HL-60/S4 treated with phorbol 12-myristate 13-acetate at 8.2 ng/mL for 4 days and 3 days (cell line): ENCODE measurements at regions not wholly inside any gene's neighbourhood (a gene's known extent, or its start where the extent isn't known, plus 50 kb on each side); places are given as distances from the start of the nearest gene placed in this dataset.

ENCODE experiments used
- in situ Hi-C: fragments of 300-500 bp; cut with MboI; formaldehyde crosslinking; loops from 2 replicates; pipeline ENCODE4 v1.15.0; 2022; ENCODE audit warnings: low sequenced_read_pairs

GRCh38 chr7:21140622-21141021, 287.3 kb upstream of the SP4 start:
- in situ Hi-C loops: no loop called here

DNA sequence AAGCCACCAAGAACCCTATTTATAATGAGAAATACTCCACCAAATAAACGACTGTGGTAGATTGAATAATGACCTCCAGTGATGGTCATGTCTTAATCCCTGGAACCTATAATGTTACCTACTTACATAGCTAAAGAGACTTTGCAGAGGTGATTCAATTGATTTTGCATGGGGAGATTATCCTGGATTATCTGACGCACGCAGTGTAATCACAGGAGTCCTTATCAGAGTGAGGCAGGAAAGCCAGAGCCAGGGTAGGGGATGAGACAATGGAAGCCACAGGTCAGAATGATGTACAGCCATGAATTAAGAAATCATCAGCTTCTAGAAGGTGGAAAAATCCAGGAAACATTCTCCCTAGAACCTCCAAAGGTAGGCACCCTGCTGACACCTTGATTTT, 286.4 kb upstream of the SP4 start:
- in situ Hi-C loops: no loop called here

DNA sequence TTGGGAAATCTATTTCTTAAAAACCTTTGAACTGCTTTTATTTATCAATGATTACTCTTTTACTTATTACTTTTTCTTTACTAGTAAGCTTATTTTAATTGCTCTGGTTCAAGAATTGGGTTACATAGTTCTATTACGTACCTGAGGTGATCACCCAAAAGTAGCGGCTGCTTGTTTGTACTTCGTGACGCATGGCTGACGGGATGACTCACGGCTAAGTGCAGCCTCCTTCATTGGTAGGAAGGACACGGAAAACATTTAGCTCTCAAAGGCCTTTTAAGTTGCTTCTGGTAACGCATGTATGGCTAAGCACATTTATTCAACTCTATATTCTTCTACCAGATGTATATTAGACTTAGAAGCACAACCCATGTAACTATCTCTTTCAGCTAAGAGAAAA, 285.8 kb upstream of the SP4 start:
- in situ Hi-C loops: no loop called here

DNA sequence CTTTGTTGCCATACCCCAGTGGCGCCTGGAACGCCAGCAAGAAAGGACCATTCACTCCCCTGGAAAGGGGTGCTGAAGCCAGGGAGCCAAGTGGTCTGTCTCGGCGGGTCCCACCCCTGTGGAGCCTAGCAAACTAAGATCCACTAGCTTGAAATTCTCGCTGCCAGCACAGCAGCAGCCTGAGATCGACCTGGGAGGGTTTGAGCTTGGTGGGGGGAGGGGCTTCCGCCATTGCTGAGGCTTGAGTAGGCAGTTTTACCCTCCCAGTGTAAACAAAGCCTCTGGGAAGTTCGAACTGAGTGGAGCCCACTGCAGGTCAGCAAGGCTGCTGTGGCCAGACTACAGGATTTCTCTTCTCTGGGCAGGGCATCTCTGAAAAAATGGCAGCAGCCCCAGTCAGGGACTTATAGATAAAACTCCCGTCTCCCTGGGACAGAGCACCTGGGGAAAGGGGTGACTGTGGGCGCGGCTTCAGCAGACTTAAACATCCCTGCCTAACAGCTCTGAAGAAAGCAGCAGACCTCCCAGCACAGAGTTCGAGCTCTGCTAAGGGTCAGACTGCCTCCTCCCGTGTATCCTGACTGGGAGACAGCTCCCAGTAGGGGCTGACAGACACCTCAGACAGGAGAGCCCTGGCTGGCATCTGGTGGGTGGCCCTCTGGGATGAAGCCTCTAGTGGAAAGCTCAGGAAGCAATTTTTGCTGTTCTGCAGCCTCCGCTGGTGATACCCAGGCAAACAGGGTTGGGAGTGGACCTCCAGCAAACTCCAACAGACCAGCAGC, 281.1 kb upstream of the SP4 start:
- in situ Hi-C loops: no loop called here

- in situ Hi-C loops: no loop called here
These were observed 278.1 kb upstream of the SP4 start for GRCh38 chr7:21149809-21150208.

DNA sequence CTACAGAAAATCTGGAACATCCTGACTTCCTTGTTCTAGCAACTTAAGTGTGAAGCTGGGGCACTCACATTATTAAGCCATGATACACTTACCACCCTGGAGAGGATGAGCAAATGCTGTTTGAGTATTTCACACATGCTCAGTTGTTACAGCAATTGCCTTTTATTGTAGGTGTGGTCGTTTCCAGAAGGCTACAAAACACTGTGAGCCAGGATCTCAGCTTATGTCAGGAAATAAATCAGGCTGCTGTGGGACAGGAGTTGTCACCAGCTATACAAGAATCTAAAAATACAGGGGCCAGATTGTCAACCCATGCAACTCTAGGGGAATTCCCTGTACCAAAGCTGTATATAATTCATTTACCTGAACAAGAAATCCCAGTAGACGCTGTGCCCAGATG, 273.3 kb upstream of the SP4 start:
- in situ Hi-C loops: no loop called here

GRCh38 chr7:21159506-21159905, 268.4 kb upstream of the SP4 start:
- in situ Hi-C loops: no loop called here

DNA sequence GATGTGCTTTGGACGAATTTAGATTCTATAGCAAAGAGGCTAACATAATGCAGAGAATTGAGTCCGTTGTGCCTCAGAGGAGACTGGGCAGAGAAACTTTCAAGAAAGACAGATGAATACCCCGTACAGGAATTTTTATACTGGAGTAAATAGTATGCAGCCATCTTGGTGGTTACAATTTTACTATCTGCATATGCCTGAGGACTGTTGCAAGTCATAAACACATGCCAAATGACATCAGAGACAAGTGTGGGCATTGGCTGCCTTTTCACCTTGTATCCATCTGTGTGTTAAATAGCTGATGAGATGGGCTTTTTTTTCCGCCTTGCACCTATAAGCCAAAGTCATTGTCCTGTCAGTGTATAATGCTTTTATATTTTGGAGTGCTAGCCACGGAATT, 267.5 kb upstream of the SP4 start:
- in situ Hi-C loops: no loop called here

DNA sequence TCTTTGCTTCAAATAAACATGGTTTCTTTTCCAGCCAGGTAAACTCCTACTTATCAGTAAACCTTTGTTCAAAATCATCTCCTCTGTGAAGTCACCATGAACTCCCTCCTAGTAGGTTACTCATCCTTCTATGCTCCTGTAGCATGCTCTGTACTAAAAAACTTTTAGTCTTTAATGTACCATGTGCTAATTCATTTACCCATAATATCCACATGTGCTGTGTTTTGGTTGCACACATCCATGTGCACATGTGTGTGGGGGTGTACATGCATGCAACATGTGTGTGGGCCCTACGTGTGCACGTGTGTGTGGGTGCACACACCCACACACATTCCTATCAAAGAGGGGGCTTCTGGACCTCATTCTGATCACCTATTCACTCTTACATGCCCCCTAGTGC, 259.9 kb upstream of the SP4 start:
- in situ Hi-C loops: no loop called here

- in situ Hi-C loops: no loop called here
These were observed 258.0 kb upstream of the SP4 start for GRCh38 chr7:21169667-21170580.

DNA sequence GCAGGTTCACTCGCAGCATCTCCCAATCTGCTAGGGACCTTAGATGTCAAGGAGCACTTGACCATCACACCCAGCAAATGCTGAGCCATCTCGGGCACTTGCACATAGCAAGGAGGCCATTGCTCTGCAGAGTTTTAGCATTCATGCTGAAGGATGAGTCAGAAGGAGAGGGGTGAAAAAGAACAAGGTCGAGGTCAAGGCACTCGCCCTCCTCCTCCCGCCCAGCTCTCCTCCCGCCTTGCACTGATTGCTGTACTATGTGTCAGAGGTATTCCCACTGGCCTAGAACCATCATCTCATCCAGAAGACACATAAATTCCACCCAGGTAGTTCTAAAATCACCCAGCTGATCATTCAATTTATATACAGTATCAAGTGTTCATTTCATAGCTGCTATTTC, 255.1 kb upstream of the SP4 start:
- in situ Hi-C loops: no loop called here

- in situ Hi-C loops: no loop called here
These were observed 254.4 kb upstream of the SP4 start for GRCh38 chr7:21173436-21173835.

GRCh38 chr7:21175714-21176113, 252.2 kb upstream of the SP4 start:
- in situ Hi-C loops: no loop called here

- in situ Hi-C loops: no loop called here
These were observed 242.8 kb upstream of the SP4 start for GRCh38 chr7:21184942-21185652.

DNA sequence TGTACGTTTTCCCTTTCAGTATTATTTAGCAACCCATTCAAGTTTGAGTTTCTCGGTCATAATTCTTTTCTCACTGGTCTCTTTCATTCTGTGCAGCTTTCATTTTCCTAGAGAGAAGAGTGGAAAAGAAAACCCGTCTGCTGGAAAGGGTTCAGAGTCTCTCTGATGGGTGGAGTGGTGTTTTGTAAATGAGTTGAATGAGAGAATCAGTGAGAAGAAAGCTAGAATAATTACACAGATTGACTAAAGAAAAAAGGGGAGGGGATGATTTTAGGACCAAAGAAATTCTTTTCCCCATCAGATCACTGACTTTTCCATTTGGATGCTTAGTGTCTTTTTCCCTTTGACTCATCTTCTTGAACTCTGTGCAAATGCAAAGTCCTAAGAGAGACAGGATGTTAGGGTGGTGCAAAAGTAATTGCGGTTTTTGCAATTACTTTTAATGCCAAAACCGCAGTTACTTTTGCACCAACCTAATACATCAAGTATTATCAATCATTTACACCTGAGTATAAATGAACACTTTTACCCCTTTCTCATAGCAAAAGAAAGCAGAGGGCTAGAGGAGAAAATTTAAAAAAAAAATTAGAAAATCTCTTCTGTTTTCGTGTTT, 242.1 kb upstream of the SP4 start:
- in situ Hi-C loops: no loop called here

- in situ Hi-C loops: no loop called here
These were observed 236.4 kb upstream of the SP4 start for GRCh38 chr7:21191321-21192073.

- in situ Hi-C loops: no loop called here
These were observed 235.2 kb upstream of the SP4 start for GRCh38 chr7:21192657-21193056.

DNA sequence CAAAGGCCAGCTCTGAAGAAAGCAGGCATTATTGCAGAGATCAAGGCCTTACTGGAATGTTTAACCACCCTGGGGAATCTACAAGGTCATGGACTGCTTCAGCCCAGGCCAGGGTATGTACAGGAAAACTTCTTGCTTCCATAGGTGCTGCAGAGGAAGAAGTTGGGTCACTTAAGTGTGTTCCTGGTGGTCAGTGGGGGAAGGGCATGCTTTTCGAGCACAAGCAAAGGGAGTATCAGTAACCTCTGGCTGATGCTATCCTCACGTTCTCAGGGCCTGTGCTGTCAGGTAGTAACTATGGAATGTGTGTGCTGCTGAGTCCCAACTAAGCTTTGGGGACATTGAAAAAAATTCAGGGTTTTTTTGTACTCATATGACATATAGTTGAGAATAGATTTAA, 234.0 kb upstream of the SP4 start:
- in situ Hi-C loops: no loop called here

GRCh38 chr7:21194936-21195335, 232.9 kb upstream of the SP4 start:
- in situ Hi-C loops: no loop called here

GRCh38 chr7:21198921-21199320, 229.0 kb upstream of the SP4 start:
- in situ Hi-C loops: no loop called here
